HG02884 (cell line): ENCODE measurements at regions not wholly inside any gene's neighbourhood (a gene's known extent, or its start where the extent isn't known, plus 50 kb on each side); places are given as distances from the start of the nearest gene placed in this dataset.
"Not testable (repeated sequence)": the region's sequence is repeated elsewhere in the genome, so short reads cannot be mapped to it uniquely, and the experiment has no call there.

Source experiments
- ATAC-seq: cut with Tn5 transposase; IDR thresholded peaks from one replicate; pipeline ENCODE4 v1.9.1; 2021; ENCODE audit warnings: mild to moderate bottlenecking, moderate library complexity; ENCODE audit not compliant: unreplicated experiment

- ATAC-seq: no peak
Measured at GRCh38 chr4:11814758-11815157, 386.1 kb upstream of the HS3ST1 start.

GRCh38 chr4:11813951-11814446, 385.3 kb upstream of the HS3ST1 start:
- no peak for ATAC-seq

- ATAC-seq: not testable (repeated sequence)
Measured at GRCh38 chr4:11811521-11811920, 382.8 kb upstream of the HS3ST1 start.

- ATAC-seq: no peak
Measured at GRCh38 chr4:11805842-11806241, 377.1 kb upstream of the HS3ST1 start.

GRCh38 chr4:11801466-11802446, 373.1 kb upstream of the HS3ST1 start:
- peak; percentile 71 for ATAC-seq

GRCh38 chr4:11799196-11799595, 370.5 kb upstream of the HS3ST1 start:
- ATAC-seq: no peak

GRCh38 chr4:11791797-11792196, 363.1 kb upstream of the HS3ST1 start:
- no peak for ATAC-seq

- no peak for ATAC-seq
Measured at GRCh38 chr4:11790230-11790629, 361.5 kb upstream of the HS3ST1 start.

- ATAC-seq: no peak
Measured at GRCh38 chr4:11783588-11783987, 354.9 kb upstream of the HS3ST1 start.

GRCh38 chr4:11782859-11783258, 354.2 kb upstream of the HS3ST1 start:
- ATAC-seq: no peak

GRCh38 chr4:11777447-11777846, 348.8 kb upstream of the HS3ST1 start:
- ATAC-seq: no peak

GRCh38 chr4:11774346-11774745, 345.7 kb upstream of the HS3ST1 start:
- ATAC-seq: no peak

GRCh38 chr4:11773798-11774197, 345.1 kb upstream of the HS3ST1 start:
- no peak for ATAC-seq

- ATAC-seq: no peak
Measured at GRCh38 chr4:11769434-11769833, 340.7 kb upstream of the HS3ST1 start.

- no peak for ATAC-seq
Measured at GRCh38 chr4:11768251-11768972, 339.7 kb upstream of the HS3ST1 start.

- peak; percentile 70 for ATAC-seq
Measured at GRCh38 chr4:11765849-11766453, 337.3 kb upstream of the HS3ST1 start.

- no peak for ATAC-seq
Measured at GRCh38 chr4:11748164-11748872, 319.6 kb upstream of the HS3ST1 start.

GRCh38 chr4:11746734-11747133, 318.0 kb upstream of the HS3ST1 start:
- no peak for ATAC-seq

- ATAC-seq: no peak
Measured at GRCh38 chr4:11743976-11744375, 315.3 kb upstream of the HS3ST1 start.

- ATAC-seq: no peak
Measured at GRCh38 chr4:11743236-11743635, 314.5 kb upstream of the HS3ST1 start.

- no peak for ATAC-seq
Measured at GRCh38 chr4:11741190-11741652, 312.5 kb upstream of the HS3ST1 start.
